Ovary (tissue), 7 donors: ENCODE measurements at regions not wholly inside any gene's neighbourhood (a gene's known extent, or its start where the extent isn't known, plus 50 kb on each side); places are given as distances from the start of the nearest gene placed in this dataset.
"Not testable (repeated sequence)": the region's sequence is repeated elsewhere in the genome, so short reads cannot be mapped to it uniquely, and the experiment has no call there.

Source experiments
- DNase-seq, 5 donors: peaks; one replicate each; pipeline ENCODE4 v3.0.0-alpha.2; 2019 to 2020
- H3K27ac ChIP-seq, 2 donors: fragments of 200-600 bp; one replicate each; pipeline versions ENCODE4 v1.5.1 to v1.8.0; 2019 to 2022
- H3K27me3 ChIP-seq: fragments of 200-600 bp; one replicate; pipeline ENCODE4 v1.8.0; 2022
- H3K36me3 ChIP-seq: fragments of 200-600 bp; sonication (generic); one replicate; pipeline ENCODE4 v1.5.1; 2019
- H3K4me1 ChIP-seq: one replicate; pipeline ENCODE4 v1.8.1; 2013; ENCODE audit warnings: mild to moderate bottlenecking, moderate library complexity; ENCODE audit not compliant: insufficient read depth
- H3K4me3 ChIP-seq: fragments of 200-600 bp; sonication (generic); one replicate; pipeline ENCODE4 v1.5.1; 2017
- H3K9me3 ChIP-seq, 2 donors: fragments of 200-600 bp in 1 of 2; sonication (generic) in 1 of 2; one replicate each; pipeline versions ENCODE4 v1.5.1 to v1.8.1; 2013 to 2019; ENCODE audit warnings: mild to moderate bottlenecking in 1 of 2, moderate library complexity in 1 of 2
- EP300 ChIP-seq: sonication (generic); formaldehyde crosslinking; IDR thresholded peaks from one replicate; pipeline ENCODE4 v1.6.1; 2017; ENCODE audit warnings: antibody characterized with exemption
- POLR2A ChIP-seq: fragments of 450-650 bp; IDR thresholded peaks from one replicate; pipeline ENCODE4 v1.6.1; 2017; ENCODE audit warnings: antibody characterized with exemption, mild to moderate bottlenecking, moderate library complexity
- WGBS, 3 donors: extraction: QIAGEN DNeasy Blood & Tissue Kit in 1 of 3; methylation state at CpG; one replicate each; pipeline versions ENCODE4 v1.1.5 to v1.1.7; 2013 to 2017; 5-methylcytosine and 5-hydroxymethylcytosine counted together
- intact Hi-C, 4 donors: fragments of 100-400 bp; cut with DNase I; formaldehyde crosslinking; loops; one replicate each; pipeline versions ENCODE4 v1.11.0 to v1.15.1; 2022 to 2023
- TF ChIP-seq, protein P1 (sequence below), 3 donors: fragments of 450-650 bp in 2 of 3; fragments of 200-600 bp in 1 of 3; IDR thresholded peaks; one replicate each; pipeline versions ENCODE4 v1.5.1 to v1.8.0; 2016 to 2022; ENCODE audit warnings: antibody characterized with exemption in 3 of 3, mild to moderate bottlenecking in 1 of 3
- donor health status: DM: no; HTN: no; CAD: no; lungs with moderate emphysema.
- donor health status: DM: no; HTN: no; CAD: no.
- donor health status: Bipolar disorder and iron deficiency.
- donor health status: DM: no; HTN: no; CAD: no.
- donor health status: DM: yes; HTN: yes; CAD: no.

DNA sequence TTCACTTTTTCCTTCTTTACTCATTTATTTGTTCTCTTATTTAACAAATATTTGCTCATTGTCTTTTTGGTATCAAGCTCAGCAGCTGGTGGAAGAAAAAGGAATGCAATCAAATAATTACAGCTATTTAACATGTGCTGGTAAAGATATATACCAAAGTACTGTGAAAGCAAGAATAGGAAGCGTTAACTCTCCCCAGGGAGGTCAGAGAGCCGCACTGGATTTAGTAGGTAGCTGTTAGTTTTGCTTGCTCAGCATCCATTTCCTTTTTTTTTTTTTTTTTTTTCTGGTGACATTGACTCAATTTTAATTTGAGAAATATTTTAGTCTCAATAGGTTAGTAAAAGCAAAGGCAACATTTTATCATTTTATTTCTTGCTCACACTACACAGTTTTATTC lies 308.5 kb upstream of the MDFIC2 start:
- Histone ChIP-seq H3K27ac (no peak overlapping the region), H3K4me1 (no peaks in the 10 kb centered on the region), H3K27me3 (no peaks in the 10 kb centered on the region), H3K36me3 (no peaks in the 10 kb centered on the region), H3K9me3 (no peaks in the 10 kb centered on the region), H3K4me3 (no peak overlapping the region)
- 33 to 55% (median 52%) methylated on average over 2 of the region's 2 CpGs for whole genome bisulfite sequencing, 3 donors
- intact Hi-C loops, result no loop called here
- no peak for DNase-seq
- TF ChIP-seq POLR2A (no peak), EP300 (no peak)
- TF ChIP-seq, protein P1, sequence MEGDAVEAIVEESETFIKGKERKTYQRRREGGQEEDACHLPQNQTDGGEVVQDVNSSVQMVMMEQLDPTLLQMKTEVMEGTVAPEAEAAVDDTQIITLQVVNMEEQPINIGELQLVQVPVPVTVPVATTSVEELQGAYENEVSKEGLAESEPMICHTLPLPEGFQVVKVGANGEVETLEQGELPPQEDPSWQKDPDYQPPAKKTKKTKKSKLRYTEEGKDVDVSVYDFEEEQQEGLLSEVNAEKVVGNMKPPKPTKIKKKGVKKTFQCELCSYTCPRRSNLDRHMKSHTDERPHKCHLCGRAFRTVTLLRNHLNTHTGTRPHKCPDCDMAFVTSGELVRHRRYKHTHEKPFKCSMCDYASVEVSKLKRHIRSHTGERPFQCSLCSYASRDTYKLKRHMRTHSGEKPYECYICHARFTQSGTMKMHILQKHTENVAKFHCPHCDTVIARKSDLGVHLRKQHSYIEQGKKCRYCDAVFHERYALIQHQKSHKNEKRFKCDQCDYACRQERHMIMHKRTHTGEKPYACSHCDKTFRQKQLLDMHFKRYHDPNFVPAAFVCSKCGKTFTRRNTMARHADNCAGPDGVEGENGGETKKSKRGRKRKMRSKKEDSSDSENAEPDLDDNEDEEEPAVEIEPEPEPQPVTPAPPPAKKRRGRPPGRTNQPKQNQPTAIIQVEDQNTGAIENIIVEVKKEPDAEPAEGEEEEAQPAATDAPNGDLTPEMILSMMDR (IDR thresholded peaks at IDR 0.05), result no peak

DNA sequence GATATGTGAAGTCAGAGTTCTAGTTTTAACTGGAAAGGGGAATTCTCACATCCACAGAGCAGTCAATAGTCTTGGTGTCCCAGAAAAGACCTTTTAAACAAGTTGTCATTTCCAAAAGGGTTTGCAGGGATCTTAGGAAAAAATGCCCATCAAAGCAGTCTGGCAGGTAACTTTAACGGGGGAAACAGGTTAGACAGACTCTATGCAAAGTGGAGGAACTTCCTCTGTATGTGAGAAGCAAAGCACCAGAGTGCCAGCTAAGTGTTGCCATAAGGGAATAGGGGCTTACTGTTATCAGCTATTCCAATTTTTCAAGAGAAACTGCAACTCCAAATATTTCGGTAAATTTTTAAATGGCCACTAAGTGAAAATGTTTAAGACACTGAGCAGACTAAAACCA lies 307.9 kb upstream of the MDFIC2 start:
- H3K9me3 ChIP-seq, result no peaks in the 10 kb centered on the region
- no peaks in the 10 kb centered on the region for H3K4me1 ChIP-seq
- no peak for DNase-seq
- WGBS, 3 donors, result 44 to 53% (median 52%) methylated on average over 2 of the region's 2 CpGs
- no peaks in the 10 kb centered on the region for H3K27me3 ChIP-seq
- H3K36me3 ChIP-seq, result no peaks in the 10 kb centered on the region
- H3K27ac ChIP-seq, result no peak overlapping the region
- no peak for TF ChIP-seq EP300
- H3K4me3 ChIP-seq, result no peak overlapping the region
- intact Hi-C loops, result no loop called here

DNA sequence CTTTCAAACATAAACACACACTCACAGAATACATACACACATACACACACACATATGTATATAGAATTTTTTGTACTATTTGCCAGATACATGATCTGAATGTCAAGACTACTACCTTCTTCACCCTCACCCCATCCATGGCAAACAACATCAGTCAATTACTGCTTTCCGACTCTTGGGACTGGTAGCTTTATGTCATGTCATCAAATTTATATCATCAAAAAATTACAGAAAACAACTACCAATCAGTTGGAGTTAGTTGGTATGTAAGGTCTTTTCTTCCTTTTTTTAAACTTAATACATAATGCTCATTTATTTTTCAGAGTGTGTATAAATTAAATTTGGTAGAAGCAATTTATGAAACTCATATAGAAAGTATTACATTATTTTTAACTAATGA lies 305.7 kb upstream of the MDFIC2 start:
- TF ChIP-seq POLR2A, result no peak
- TF ChIP-seq EP300, result no peak
- TF ChIP-seq, protein P1 (IDR thresholded peaks at IDR 0.05), result no peak
- intact Hi-C loops, result no loop called here
- Histone ChIP-seq H3K27me3 (no peaks in the 10 kb centered on the region), H3K9me3 (no peaks in the 10 kb centered on the region), H3K4me1 (no peaks in the 10 kb centered on the region), H3K4me3 (no peak overlapping the region), H3K27ac (no peak overlapping the region), H3K36me3 (no peaks in the 10 kb centered on the region)
- no peak for DNase-seq
- WGBS, 3 donors, result 93 to 97% (median 95%) methylated on average over 1 of the region's 1 CpG

DNA sequence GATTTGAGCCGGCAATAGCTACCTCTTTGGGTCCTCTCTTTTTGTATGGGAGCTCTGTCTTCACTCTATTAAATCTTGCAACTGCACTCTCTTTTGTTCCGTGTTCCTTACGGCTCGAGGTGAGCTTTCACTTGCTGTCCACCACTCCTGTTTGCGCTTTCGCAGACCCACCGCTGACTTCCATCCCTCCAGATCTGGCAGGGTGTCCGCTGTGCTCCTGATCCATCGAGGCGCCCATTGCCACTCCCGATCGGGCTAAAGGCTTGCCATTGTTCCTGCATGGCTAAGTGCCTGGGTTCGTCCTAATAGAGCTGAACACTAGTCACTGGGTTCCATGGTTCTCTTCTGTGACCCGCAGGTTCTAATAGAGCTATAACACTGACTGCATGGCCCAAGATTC lies 304.9 kb upstream of the MDFIC2 start:
- intact Hi-C loops, H3K4me1 ChIP-seq, H3K4me3 ChIP-seq, H3K27me3 ChIP-seq, H3K27ac ChIP-seq, DNase-seq, H3K9me3 ChIP-seq, H3K36me3 ChIP-seq: not testable (repeated sequence)
- WGBS, 3 donors, result 90 to 93% (median 92%) methylated on average over 14 of the region's 14 CpGs

DNA sequence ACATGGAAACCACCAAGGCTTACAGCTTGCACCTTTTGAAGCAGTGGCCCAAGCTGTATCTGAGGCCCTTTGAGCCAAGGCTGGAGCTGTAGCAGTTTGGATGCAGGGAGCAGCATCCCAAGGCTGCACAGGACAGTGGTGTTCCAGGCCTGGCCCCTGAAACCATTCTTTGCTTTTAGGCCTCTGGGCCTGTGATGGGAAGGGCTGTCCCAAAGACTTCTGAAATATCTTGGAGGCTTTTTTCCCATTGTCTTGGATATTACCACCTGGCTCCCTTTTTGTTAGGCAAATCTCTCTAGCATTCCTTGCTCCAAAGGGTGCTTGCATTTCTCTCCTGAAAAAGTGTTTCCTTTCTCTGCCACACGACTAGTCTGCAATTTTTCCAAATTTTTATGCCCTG lies 302.8 kb upstream of the MDFIC2 start:
- intact Hi-C loops, result no loop called here
- no peaks in the 10 kb centered on the region for H3K36me3 ChIP-seq
- WGBS, 3 donors, result 0 to 34% (median 2%) methylated on average over 1 of the region's 1 CpG
- no peak overlapping the region for H3K4me3 ChIP-seq
- DNase-seq, result no peak
- no peaks in the 10 kb centered on the region for H3K9me3 ChIP-seq
- TF ChIP-seq EP300, result no peak
- TF ChIP-seq, protein P1 (IDR thresholded peaks at IDR 0.05), result no peak
- no peak for TF ChIP-seq POLR2A
- H3K27me3 ChIP-seq, result no peaks in the 10 kb centered on the region
- no peak overlapping the region for H3K27ac ChIP-seq
- no peaks in the 10 kb centered on the region for H3K4me1 ChIP-seq

DNA sequence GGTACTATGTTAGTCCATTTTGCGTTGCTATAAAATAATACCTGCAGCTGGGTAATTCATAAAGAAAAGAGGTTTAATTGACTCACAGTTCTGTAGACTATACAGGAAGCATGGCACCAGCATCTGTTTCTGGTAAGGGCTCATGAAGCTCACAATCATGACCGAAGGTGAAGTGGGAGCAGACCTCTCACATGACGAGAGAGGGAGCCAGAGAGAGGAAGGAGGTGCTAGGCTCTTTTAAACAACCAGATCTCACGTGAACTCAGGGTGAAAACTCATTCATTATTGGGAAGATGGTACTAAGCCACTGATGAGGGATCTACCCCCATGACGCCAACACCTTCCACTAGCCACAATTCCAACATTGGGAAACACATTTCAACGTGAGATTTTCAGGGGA lies 301.7 kb upstream of the MDFIC2 start:
- H3K4me1 ChIP-seq, result no peaks in the 10 kb centered on the region
- TF ChIP-seq POLR2A (no peak), EP300 (no peak)
- TF ChIP-seq, protein P1 (IDR thresholded peaks at IDR 0.05), result no peak
- WGBS, 3 donors, result 86 to 91% (median 88%) methylated on average over 6 of the region's 6 CpGs
- no peak for DNase-seq
- no peaks in the 10 kb centered on the region for H3K9me3 ChIP-seq
- H3K27me3 ChIP-seq, result no peaks in the 10 kb centered on the region
- H3K36me3 ChIP-seq, result no peaks in the 10 kb centered on the region
- intact Hi-C loops, result no loop called here
- H3K27ac ChIP-seq, result no peak overlapping the region
- H3K4me3 ChIP-seq, result no peak overlapping the region
